ENCODE measurements at regions not wholly inside any gene's neighbourhood (a gene's known extent, or its start where the extent isn't known, plus 50 kb on each side); places are given as distances from the start of the nearest gene placed in this dataset.
"Not testable (repeated sequence)": the region's sequence is repeated elsewhere in the genome, so short reads cannot be mapped to it uniquely, and the experiment has no call there.

DNA sequence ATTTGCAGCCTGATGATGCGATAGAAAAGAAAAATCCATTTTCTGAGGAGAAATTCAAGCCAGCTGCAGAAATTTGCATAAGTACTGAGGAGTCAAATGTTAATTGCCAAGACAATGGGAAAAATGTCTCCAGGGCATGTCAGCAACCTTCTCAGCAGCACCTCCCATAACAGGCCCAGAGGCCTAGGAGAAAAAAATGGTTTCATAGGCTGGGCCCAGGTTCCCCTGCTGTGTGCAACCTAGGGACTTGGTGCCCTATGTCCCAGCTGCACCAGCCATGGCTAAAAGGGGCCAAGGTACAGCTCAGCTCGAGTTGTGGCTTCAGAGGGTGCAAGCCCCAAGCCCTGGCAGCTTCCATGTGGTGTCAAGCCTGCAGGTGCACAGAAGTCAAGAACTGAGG is 144.8 kb upstream of the PRKD1 start:
- TF ChIP-seq, protein P1, sequence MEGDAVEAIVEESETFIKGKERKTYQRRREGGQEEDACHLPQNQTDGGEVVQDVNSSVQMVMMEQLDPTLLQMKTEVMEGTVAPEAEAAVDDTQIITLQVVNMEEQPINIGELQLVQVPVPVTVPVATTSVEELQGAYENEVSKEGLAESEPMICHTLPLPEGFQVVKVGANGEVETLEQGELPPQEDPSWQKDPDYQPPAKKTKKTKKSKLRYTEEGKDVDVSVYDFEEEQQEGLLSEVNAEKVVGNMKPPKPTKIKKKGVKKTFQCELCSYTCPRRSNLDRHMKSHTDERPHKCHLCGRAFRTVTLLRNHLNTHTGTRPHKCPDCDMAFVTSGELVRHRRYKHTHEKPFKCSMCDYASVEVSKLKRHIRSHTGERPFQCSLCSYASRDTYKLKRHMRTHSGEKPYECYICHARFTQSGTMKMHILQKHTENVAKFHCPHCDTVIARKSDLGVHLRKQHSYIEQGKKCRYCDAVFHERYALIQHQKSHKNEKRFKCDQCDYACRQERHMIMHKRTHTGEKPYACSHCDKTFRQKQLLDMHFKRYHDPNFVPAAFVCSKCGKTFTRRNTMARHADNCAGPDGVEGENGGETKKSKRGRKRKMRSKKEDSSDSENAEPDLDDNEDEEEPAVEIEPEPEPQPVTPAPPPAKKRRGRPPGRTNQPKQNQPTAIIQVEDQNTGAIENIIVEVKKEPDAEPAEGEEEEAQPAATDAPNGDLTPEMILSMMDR (IDR thresholded peaks at IDR 0.05): not testable (repeated sequence)
- not testable (repeated sequence) for TF ChIP-seq POLR2A, EP300, POLR2AphosphoS5 (IDR thresholded peaks at IDR 0.05)

All from stomach (tissue), 4 donors.